ENCODE measurements at regions not wholly inside any gene's neighbourhood (a gene's known extent, or its start where the extent isn't known, plus 50 kb on each side); places are given as distances from the start of the nearest gene placed in this dataset.

DNA sequence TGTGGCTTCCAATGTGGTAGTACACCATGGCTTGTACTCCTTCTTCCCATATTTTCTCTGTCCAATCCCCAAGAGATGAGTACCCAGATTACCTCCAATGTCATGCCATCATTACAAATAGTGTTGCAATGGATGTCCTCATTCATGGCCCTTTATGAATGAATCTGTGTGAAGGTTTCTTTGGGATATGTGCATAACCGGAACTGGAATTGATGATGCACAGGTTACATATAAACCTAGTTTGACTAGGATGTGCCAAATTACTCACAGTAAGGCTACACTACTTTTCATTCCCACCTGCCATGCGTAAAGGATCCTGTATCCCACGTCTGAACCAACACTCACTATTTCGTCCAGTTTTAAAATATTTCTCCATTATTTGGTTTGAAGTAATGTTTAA, 173.9 kb upstream of the CXCR4 start:
- no peak overlapping the region for H3K27ac ChIP-seq
- H3K4me1 ChIP-seq, result no peaks in the 10 kb centered on the region
- H3K36me3 ChIP-seq, result no peaks in the 10 kb centered on the region
- ATAC-seq, result no peak
- intact Hi-C loops (cut with DNase I), result no loop called here
- FAIRE-seq, result no peak
- 56 to 67% methylated on average over 4 of the region's 4 CpGs for WGBS, 2 donors
- no peaks in the 10 kb centered on the region for H3K27me3 ChIP-seq
- DNase-seq, result no peak
- TF ChIP-seq, protein P1, sequence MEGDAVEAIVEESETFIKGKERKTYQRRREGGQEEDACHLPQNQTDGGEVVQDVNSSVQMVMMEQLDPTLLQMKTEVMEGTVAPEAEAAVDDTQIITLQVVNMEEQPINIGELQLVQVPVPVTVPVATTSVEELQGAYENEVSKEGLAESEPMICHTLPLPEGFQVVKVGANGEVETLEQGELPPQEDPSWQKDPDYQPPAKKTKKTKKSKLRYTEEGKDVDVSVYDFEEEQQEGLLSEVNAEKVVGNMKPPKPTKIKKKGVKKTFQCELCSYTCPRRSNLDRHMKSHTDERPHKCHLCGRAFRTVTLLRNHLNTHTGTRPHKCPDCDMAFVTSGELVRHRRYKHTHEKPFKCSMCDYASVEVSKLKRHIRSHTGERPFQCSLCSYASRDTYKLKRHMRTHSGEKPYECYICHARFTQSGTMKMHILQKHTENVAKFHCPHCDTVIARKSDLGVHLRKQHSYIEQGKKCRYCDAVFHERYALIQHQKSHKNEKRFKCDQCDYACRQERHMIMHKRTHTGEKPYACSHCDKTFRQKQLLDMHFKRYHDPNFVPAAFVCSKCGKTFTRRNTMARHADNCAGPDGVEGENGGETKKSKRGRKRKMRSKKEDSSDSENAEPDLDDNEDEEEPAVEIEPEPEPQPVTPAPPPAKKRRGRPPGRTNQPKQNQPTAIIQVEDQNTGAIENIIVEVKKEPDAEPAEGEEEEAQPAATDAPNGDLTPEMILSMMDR (IDR thresholded peaks at IDR 0.05), result no peak
- no peaks in the 10 kb centered on the region for H3K9me3 ChIP-seq
- no peak overlapping the region for H3K4me3 ChIP-seq

DNA sequence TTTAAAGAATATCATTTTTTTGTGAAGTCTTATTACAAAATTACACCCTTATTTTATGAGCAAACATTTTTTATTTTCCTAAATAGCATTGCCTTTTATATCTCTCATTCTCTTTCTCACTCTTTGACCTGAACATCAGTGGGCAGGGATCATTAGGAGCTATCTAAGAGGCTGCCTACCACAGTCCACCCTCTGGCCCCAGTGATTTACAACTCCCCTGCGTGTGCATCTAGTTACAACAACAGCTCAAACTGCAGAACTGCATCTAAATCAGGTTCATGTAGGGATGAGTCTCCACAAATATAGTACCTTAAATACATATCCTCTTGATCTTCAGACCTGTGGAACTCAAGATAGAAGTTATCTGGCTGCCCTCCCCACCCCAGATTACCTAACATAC, 172.4 kb upstream of the CXCR4 start:
- Histone ChIP-seq H3K4me1 (no peaks in the 10 kb centered on the region), H3K27ac (no peak overlapping the region), H3K36me3 (no peaks in the 10 kb centered on the region), H3K4me3 (no peak overlapping the region), H3K9me3 (no peaks in the 10 kb centered on the region), H3K27me3 (no peaks in the 10 kb centered on the region)
- FAIRE-seq (no peak), DNase-seq (no peak), ATAC-seq (no peak)
- intact Hi-C loops (cut with DNase I), result no loop called here
- TF ChIP-seq, protein P1 (IDR thresholded peaks at IDR 0.05), result no peak
- 56 to 79% methylated on average over 1 of the region's 1 CpG for WGBS, 2 donors

DNA sequence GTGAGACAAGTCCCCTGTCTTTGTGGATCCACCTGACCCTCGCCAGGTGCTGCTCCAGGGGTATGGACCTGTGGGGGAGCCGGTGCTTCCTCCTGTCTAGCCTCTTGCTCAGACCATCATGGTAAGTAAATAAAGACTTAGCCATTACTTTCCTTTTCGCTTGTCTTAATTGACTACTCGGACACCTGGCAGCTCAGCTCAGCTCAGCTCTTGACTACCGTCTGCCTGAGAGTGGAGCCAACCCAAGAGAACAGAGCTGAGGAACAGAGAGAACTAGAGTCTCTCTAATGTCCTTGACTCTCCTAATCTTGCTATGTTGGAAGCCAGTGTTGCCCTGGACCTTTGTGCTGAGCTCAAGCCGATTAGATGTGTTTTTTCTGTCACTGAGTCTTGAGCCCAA, 170.3 kb upstream of the CXCR4 start:
- WGBS, 2 donors, result 65 to 76% methylated on average over 6 of the region's 6 CpGs
- Histone ChIP-seq H3K27ac (no peak overlapping the region), H3K36me3 (no peaks in the 10 kb centered on the region), H3K9me3 (no peaks in the 10 kb centered on the region), H3K4me3 (no peak overlapping the region), H3K27me3 (no peaks in the 10 kb centered on the region), H3K4me1 (no peaks in the 10 kb centered on the region)
- intact Hi-C loops (cut with DNase I), result no loop called here
- ATAC-seq, result no peak
- no peak for DNase-seq
- no peak for FAIRE-seq
- TF ChIP-seq, protein P1 (IDR thresholded peaks at IDR 0.05), result no peak

DNA sequence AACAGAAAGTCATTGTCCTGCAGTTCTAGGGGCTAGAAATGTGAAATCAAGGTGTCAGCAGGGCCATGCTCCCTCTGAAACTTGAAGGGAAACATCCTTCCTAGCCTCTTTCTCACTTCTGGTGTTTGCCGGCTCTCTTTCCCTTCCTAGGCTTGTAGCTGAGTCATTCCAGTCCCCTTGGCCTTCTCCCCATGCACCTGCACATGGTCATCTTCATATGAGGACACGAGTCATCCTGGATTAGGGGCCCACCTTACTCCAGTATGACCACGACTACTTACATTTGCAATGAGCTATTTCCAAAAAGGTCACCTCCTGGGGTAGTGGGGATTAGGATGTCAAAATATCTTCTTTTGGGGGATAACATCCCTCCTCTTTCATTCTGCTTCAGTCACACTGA, 168.5 kb upstream of the CXCR4 start:
- TF ChIP-seq, protein P1 (IDR thresholded peaks at IDR 0.05), result no peak
- DNase-seq, result no peak
- Histone ChIP-seq H3K4me3 (no peak overlapping the region), H3K27me3 (no peaks in the 10 kb centered on the region), H3K4me1 (no peaks in the 10 kb centered on the region), H3K36me3 (no peaks in the 10 kb centered on the region), H3K27ac (no peak overlapping the region), H3K9me3 (no peaks in the 10 kb centered on the region)
- intact Hi-C loops (cut with DNase I), result no loop called here
- ATAC-seq, result no peak
- 54 to 64% methylated on average over 3 of the region's 3 CpGs for WGBS, 2 donors
- no peak for FAIRE-seq

DNA sequence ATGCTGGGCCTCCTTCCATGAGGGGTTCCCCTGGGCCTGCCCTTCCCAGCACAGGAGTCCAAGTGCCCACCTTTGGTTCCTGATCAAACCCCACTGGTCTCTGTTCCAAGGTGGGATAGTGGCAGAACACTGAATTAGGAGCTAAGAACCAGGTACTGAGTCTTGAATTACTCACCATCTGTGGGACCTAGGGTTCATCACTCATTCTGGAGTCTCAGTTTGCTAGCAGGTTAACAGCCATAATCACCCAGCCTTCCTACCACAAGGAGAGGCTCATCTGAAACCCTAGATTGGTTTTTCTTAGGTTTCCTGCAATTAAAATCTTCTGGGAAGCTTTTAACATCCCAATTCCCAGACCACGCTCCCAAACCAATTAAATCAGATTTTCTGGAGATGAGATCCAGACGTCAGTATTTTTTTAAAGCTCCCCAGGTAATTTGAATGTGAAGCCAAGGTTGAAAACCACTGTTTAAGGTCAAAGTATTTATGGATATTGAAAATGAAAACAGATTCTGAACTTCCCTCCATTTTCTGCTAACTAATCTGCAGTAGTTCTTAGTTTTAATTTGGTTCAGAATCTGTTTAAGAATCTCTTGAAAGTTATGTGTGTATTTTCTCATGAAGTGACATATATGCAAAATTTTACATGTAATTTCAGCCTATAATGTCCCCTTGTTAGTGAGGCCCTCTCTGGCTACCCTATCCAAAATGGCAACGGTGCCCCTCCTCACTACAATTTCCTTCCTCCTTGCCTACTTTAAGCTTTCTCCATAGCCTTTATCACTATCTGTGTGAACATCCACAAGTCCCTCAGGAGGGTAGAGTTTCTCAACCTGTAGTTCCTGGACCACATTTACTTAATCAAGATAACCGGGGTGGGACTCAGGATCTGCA, 166.5 kb upstream of the CXCR4 start:
- Histone ChIP-seq H3K4me3 (no peak overlapping the region), H3K27me3 (no peaks in the 10 kb centered on the region), H3K27ac (no peak overlapping the region), H3K9me3 (no peaks in the 10 kb centered on the region), H3K36me3 (no peaks in the 10 kb centered on the region), H3K4me1 (no peaks in the 10 kb centered on the region)
- intact Hi-C loops (cut with DNase I), result no loop called here
- no peak for DNase-seq
- TF ChIP-seq, protein P1 (IDR thresholded peaks at IDR 0.05), result no peak
- no peak for ATAC-seq
- FAIRE-seq, result no peak
- WGBS, 2 donors, result 71 to 77% methylated on average over 4 of the region's 4 CpGs
